ENCODE measurements at regions not wholly inside any gene's neighbourhood (a gene's known extent, or its start where the extent isn't known, plus 50 kb on each side); places are given as distances from the start of the nearest gene placed in this dataset.

- DNase-seq = no peak
- Histone ChIP-seq H3K27me3 (no peaks in the 10 kb centered on the region), H3K4me3 (ENCODE audit: low read depth, low read length) (no peak overlapping the region), H3K4me1 (no peaks in the 10 kb centered on the region), H3K9me3 (no peaks in the 10 kb centered on the region), H3K36me3 (no peaks in the 10 kb centered on the region)
- TF ChIP-seq, protein P1, sequence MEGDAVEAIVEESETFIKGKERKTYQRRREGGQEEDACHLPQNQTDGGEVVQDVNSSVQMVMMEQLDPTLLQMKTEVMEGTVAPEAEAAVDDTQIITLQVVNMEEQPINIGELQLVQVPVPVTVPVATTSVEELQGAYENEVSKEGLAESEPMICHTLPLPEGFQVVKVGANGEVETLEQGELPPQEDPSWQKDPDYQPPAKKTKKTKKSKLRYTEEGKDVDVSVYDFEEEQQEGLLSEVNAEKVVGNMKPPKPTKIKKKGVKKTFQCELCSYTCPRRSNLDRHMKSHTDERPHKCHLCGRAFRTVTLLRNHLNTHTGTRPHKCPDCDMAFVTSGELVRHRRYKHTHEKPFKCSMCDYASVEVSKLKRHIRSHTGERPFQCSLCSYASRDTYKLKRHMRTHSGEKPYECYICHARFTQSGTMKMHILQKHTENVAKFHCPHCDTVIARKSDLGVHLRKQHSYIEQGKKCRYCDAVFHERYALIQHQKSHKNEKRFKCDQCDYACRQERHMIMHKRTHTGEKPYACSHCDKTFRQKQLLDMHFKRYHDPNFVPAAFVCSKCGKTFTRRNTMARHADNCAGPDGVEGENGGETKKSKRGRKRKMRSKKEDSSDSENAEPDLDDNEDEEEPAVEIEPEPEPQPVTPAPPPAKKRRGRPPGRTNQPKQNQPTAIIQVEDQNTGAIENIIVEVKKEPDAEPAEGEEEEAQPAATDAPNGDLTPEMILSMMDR (IDR thresholded peaks at IDR 0.05; ENCODE audit: low read depth, low read length) = no peak
Observed at GRCh38 chr4:13989501-13989900, 362.0 kb upstream of the BOD1L1 start.

- no peak for DNase-seq
- Histone ChIP-seq H3K4me1 (no peaks in the 10 kb centered on the region), H3K27me3 (no peaks in the 10 kb centered on the region), H3K9me3 (no peaks in the 10 kb centered on the region), H3K36me3 (no peaks in the 10 kb centered on the region), H3K4me3 (ENCODE audit: low read depth, low read length) (no peak overlapping the region)
- TF ChIP-seq, protein P1 (IDR thresholded peaks at IDR 0.05; ENCODE audit: low read depth, low read length) = no peak
Observed at GRCh38 chr4:13990596-13991589, 363.4 kb upstream of the BOD1L1 start.

- Histone ChIP-seq H3K4me3 (ENCODE audit: low read depth, low read length) (no peak overlapping the region), H3K9me3 (no peaks in the 10 kb centered on the region; the same call in 1 of the 2 replicates), H3K4me1 (no peaks in the 10 kb centered on the region), H3K36me3 (no peaks in the 10 kb centered on the region), H3K27me3 (no peaks in the 10 kb centered on the region)
- no peak for DNase-seq
- TF ChIP-seq, protein P1 (IDR thresholded peaks at IDR 0.05; ENCODE audit: low read depth, low read length) = no peak
Observed at GRCh38 chr4:13992041-13992440, 364.5 kb upstream of the BOD1L1 start.

- Histone ChIP-seq H3K9me3 (no peaks in the 10 kb centered on the region; the same call in 1 of the 2 replicates), H3K27me3 (no peaks in the 10 kb centered on the region), H3K4me1 (no peaks in the 10 kb centered on the region), H3K36me3 (no peaks in the 10 kb centered on the region), H3K4me3 (ENCODE audit: low read depth, low read length) (no peak overlapping the region)
- no peak for DNase-seq
- TF ChIP-seq, protein P1 (IDR thresholded peaks at IDR 0.05; ENCODE audit: low read depth, low read length) = no peak
Observed at GRCh38 chr4:13992975-13993520, 365.5 kb upstream of the BOD1L1 start.

GRCh38 chr4:13994016-13994415 lies 366.5 kb upstream of the BOD1L1 start:
- DNase-seq = no peak
- Histone ChIP-seq H3K4me1 (no peaks in the 10 kb centered on the region), H3K36me3 (no peaks in the 10 kb centered on the region), H3K9me3 (no peaks in the 10 kb centered on the region; the same call in 1 of the 2 replicates), H3K27me3 (no peaks in the 10 kb centered on the region), H3K4me3 (ENCODE audit: low read depth, low read length) (no peak overlapping the region)
- TF ChIP-seq, protein P1 (IDR thresholded peaks at IDR 0.05; ENCODE audit: low read depth, low read length) = no peak

Data from BE2C (cell line).